ENCODE measurements at regions not wholly inside any gene's neighbourhood (a gene's known extent, or its start where the extent isn't known, plus 50 kb on each side); places are given as distances from the start of the nearest gene placed in this dataset.

DNA sequence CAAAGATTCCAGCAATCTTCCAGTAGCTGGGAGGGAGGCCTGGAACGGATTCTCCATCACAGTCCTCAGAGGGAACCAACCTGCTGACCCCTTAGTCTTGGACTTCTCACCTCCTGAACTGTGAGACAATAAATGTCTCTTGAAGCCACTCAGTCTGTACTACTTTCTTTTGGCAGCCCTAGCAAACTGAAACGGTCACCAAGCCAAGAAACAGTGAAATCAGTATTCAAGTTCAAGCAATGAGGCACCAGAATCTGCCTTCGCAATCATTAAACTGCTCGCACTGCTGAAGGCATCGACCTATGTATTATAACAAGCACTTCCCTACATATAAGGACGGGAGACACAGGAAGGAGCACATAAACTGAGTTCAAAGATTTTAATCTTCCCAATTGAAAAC lies 120.6 kb upstream of the PUM3 start:
- no peaks in the 10 kb centered on the region for H3K9me1 ChIP-seq (ENCODE audit: control insufficient read depth, insufficient read depth, low read length)
- no peak overlapping the region for H3K9ac ChIP-seq (ENCODE audit: insufficient read depth in 1 of 2, low read depth in 2 of 2, low read length in 2 of 2)
- TF ChIP-seq SREBF2 (CRISPR knock-in tag; IDR thresholded peaks at IDR 0.05) = no peak
- WGBS (ENCODE audit: insufficient coverage, low coverage, missing lambda C conversion rate) = 2% methylated on average over 5 of the region's 6 CpGs
- H2AFZ ChIP-seq (ENCODE audit: low read depth, low read length) = no peak overlapping the region
- ChIA-PET CTCF (ENCODE audit: low intra/inter-chr PET ratio) (no interaction called here), POLR2A (no interaction called here)
- intact Hi-C loops (cut with micrococcal nuclease) (no loop called here), in situ Hi-C loops (cut with MboI) (no loop called here)
- H3K9me3 ChIP-seq (replicated peaks; ENCODE audit: control insufficient read depth, insufficient read depth, low read depth, low read length) = no peaks in the 10 kb centered on the region
- no peak overlapping the region for H3K27ac ChIP-seq (ENCODE audit: extremely low read depth, low read depth, low read length)
- H3K4me1 ChIP-seq (replicated peaks in 1 of 2; ENCODE audit: control insufficient read depth in 2 of 2, insufficient read depth in 2 of 2, low read length in 2 of 2) = no peaks in the 10 kb centered on the region
- FAIRE-seq (no peak), DNase-seq (ENCODE audit: extremely low read depth in 1 of 4, low spot score in 3 of 4) (no peak), ATAC-seq (no peak)
- H3K4me2 ChIP-seq (ENCODE audit: insufficient read depth, low read length) = no peak overlapping the region
- H3K79me2 ChIP-seq (ENCODE audit: control insufficient read depth, insufficient read depth, low read length) = no peaks in the 10 kb centered on the region
- no peaks in the 10 kb centered on the region for H3K27me3 ChIP-seq (ENCODE audit: control insufficient read depth in 2 of 2, insufficient read depth in 2 of 2, low read length in 2 of 2)
- no peaks in the 10 kb centered on the region for H4K20me1 ChIP-seq (replicated peaks; ENCODE audit: control insufficient read depth, insufficient read depth, low read length)
- BruUV-seq (replicated peaks) = no TSS peak
- H3K4me3 ChIP-seq = no peak overlapping the region
- H3K36me3 ChIP-seq (ENCODE audit: control insufficient read depth, insufficient read depth, low read length) = no peaks in the 10 kb centered on the region

GRCh38 chr9:2963307-2963706 lies 119.4 kb upstream of the PUM3 start:
- Histone ChIP-seq H3K9me3 (replicated peaks; ENCODE audit: control insufficient read depth, insufficient read depth, low read depth, low read length) (no peaks in the 10 kb centered on the region), H2AFZ (ENCODE audit: low read depth, low read length) (no peak overlapping the region), H3K27ac (ENCODE audit: extremely low read depth, low read depth, low read length) (no peak overlapping the region), H4K20me1 (replicated peaks; ENCODE audit: control insufficient read depth, insufficient read depth, low read length) (no peaks in the 10 kb centered on the region), H3K4me1 (replicated peaks in 1 of 2; ENCODE audit: control insufficient read depth in 2 of 2, insufficient read depth in 2 of 2, low read length in 2 of 2) (no peaks in the 10 kb centered on the region), H3K36me3 (ENCODE audit: control insufficient read depth, insufficient read depth, low read length) (no peaks in the 10 kb centered on the region), H3K79me2 (ENCODE audit: control insufficient read depth, insufficient read depth, low read length) (no peaks in the 10 kb centered on the region), H3K4me2 (ENCODE audit: insufficient read depth, low read length) (no peak overlapping the region), H3K9me1 (ENCODE audit: control insufficient read depth, insufficient read depth, low read length) (no peaks in the 10 kb centered on the region), H3K27me3 (ENCODE audit: control insufficient read depth in 2 of 2, insufficient read depth in 2 of 2, low read length in 2 of 2) (no peaks in the 10 kb centered on the region), H3K9ac (ENCODE audit: insufficient read depth in 1 of 2, low read depth in 2 of 2, low read length in 2 of 2) (no peak overlapping the region), H3K4me3 (no peak overlapping the region)
- CTCF ChIA-PET (ENCODE audit: low intra/inter-chr PET ratio) = no interaction called here
- intact Hi-C loops (cut with micrococcal nuclease) = no loop called here
- no peak for DNase-seq (ENCODE audit: extremely low read depth in 1 of 4, low spot score in 3 of 4)
- 0% methylated on average over 2 of the region's 2 CpGs for WGBS (ENCODE audit: insufficient coverage, low coverage, missing lambda C conversion rate)
- in situ Hi-C loops (cut with MboI) = no loop called here
- no peak for ATAC-seq
- POLR2A ChIA-PET = no interaction called here
- TF ChIP-seq EHMT2 (IDR thresholded peaks at IDR 0.05) = no peak
- TF ChIP-seq ATF1 (CRISPR knock-in tag; IDR thresholded peaks at IDR 0.05) = no peak
- no peak for TF ChIP-seq ATF1 (tag; IDR thresholded peaks at IDR 0.05)
- TF ChIP-seq ZNF586 (CRISPR knock-in tag; conservative IDR thresholded peaks at IDR 0.05) = no peak
- no peak for TF ChIP-seq RBM14 (IDR thresholded peaks at IDR 0.05; ENCODE audit: borderline replicate concordance, insufficient read depth, low read depth, low read length)
- no peak for TF ChIP-seq ZC3H11A (IDR thresholded peaks at IDR 0.05; ENCODE audit: low read depth, low read length)
- TF ChIP-seq, protein P1, sequence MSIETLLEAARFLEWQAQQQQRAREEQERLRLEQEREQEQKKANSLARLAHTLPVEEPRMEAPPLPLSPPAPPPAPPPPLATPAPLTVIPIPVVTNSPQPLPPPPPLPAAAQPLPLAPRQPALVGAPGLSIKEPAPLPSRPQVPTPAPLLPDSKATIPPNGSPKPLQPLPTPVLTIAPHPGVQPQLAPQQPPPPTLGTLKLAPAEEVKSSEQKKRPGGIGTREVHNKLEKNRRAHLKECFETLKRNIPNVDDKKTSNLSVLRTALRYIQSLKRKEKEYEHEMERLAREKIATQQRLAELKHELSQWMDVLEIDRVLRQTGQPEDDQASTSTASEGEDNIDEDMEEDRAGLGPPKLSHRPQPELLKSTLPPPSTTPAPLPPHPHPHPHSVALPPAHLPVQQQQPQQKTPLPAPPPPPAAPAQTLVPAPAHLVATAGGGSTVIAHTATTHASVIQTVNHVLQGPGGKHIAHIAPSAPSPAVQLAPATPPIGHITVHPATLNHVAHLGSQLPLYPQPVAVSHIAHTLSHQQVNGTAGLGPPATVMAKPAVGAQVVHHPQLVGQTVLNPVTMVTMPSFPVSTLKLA (conservative IDR thresholded peaks at IDR 0.05) = no peak
- BruUV-seq (replicated peaks) = no TSS peak
- FAIRE-seq = no peak

All from K562 (cell line).